Neural cell (in vitro differentiated cells): ENCODE measurements at regions not wholly inside any gene's neighbourhood (a gene's known extent, or its start where the extent isn't known, plus 50 kb on each side); places are given as distances from the start of the nearest gene placed in this dataset.

ENCODE experiments used
- H2AFZ ChIP-seq: fragments of 200-600, 300-800 bp; sonication (generic), shearing (Covaris generic); 2 replicates; pipeline ENCODE4 v1.6.0; 2014; ENCODE audit warnings: low read depth, mild to moderate bottlenecking, antibody characterized with exemption, low read length, moderate library complexity
- H3F3A ChIP-seq: fragments of 200-600 bp; shearing (Covaris generic); 2 replicates; pipeline ENCODE4 v1.6.1; 2016; ENCODE audit warnings: mild to moderate bottlenecking, moderate library complexity, mixed read lengths, antibody characterized with exemption, low read length; ENCODE audit not compliant: insufficient read depth, poor library complexity, severe bottlenecking
- H3K27ac ChIP-seq: fragments of 200-600, 300-800 bp; sonication (generic), shearing (Covaris generic); 2 replicates; pipeline ENCODE4 v1.5.1; 2014; ENCODE audit warnings: mild to moderate bottlenecking, low read length, moderate library complexity
- H3K27me3 ChIP-seq: fragments of 300-800, 200-600 bp; sonication (generic), shearing (Covaris generic); 2 replicates; pipeline ENCODE4 v1.6.0; 2014; ENCODE audit warnings: mild to moderate bottlenecking, low read depth, low read length, moderate library complexity; ENCODE audit not compliant: insufficient read depth
- H3K36me3 ChIP-seq: fragments of 300-800, 200-600 bp; sonication (generic), shearing (Covaris generic); 2 replicates; pipeline ENCODE4 v1.5.1; 2014; ENCODE audit warnings: mild to moderate bottlenecking, antibody characterized with exemption, low read length, moderate library complexity; ENCODE audit not compliant: insufficient read depth
- H3K4me2 ChIP-seq: fragments of 300-800, 200-600 bp; sonication (generic), shearing (Covaris generic); 2 replicates; pipeline ENCODE4 v1.6.0; 2014; ENCODE audit warnings: mild to moderate bottlenecking, low read length
- H3K4me3 ChIP-seq: fragments of 300-800, 200-600 bp; sonication (generic), shearing (Covaris generic); 2 replicates; pipeline ENCODE4 v1.5.1; 2014; ENCODE audit warnings: mild to moderate bottlenecking, low read length, moderate library complexity
- H3K79me2 ChIP-seq: fragments of 200-600 bp; shearing (Covaris generic); replicated peaks from 2 replicates; pipeline ENCODE4 v1.6.0; 2014; ENCODE audit warnings: mild to moderate bottlenecking, low read length, moderate library complexity; ENCODE audit not compliant: insufficient read depth
- H3K9ac ChIP-seq: fragments of 300-800, 200-600 bp; sonication (generic), shearing (Covaris generic); 2 replicates; pipeline ENCODE4 v1.6.1; 2016; ENCODE audit warnings: mild to moderate bottlenecking, low read length, mixed read lengths
- H3K9me2 ChIP-seq: fragments of 200-600 bp; shearing (Covaris generic); 2 replicates; pipeline ENCODE4 v1.6.1; 2016; ENCODE audit warnings: mild to moderate bottlenecking, low read length, mixed read lengths; ENCODE audit not compliant: insufficient read depth
- H3K9me3 ChIP-seq: fragments of 200-600, 300-800 bp; sonication (generic), shearing (Covaris generic); 2 replicates; pipeline ENCODE4 v1.6.1; 2016; ENCODE audit warnings: mild to moderate bottlenecking, mixed run types, low read length, moderate library complexity, mixed read lengths
- H4K20me1 ChIP-seq: fragments of 200-600 bp; shearing (Covaris generic); 2 replicates; pipeline ENCODE4 v1.6.1; 2016; ENCODE audit warnings: mild to moderate bottlenecking, mixed run types; ENCODE audit not compliant: insufficient read depth
- CTCF ChIP-seq: fragments of 450-650 bp; IDR thresholded peaks from 2 replicates; pipeline ENCODE4 v1.5.1; 2014; ENCODE audit warnings: antibody characterized with exemption, mild to moderate bottlenecking, moderate library complexity; ENCODE audit not compliant: poor library complexity, severe bottlenecking
- EP300 ChIP-seq: fragments of 450-650 bp; conservative IDR thresholded peaks from 2 replicates; pipeline ENCODE4 v1.6.1; 2014; ENCODE audit warnings: antibody characterized with exemption, mild to moderate bottlenecking, moderate library complexity; ENCODE audit not compliant: poor library complexity, severe bottlenecking
- EZH2 ChIP-seq: fragments of 200-600, 300-800 bp; shearing (Covaris generic), sonication (generic); IDR thresholded peaks from 2 replicates; pipeline ENCODE4 v1.6.1; 2014; ENCODE audit warnings: antibody characterized with exemption, low read length, borderline replicate concordance, mild to moderate bottlenecking; ENCODE audit not compliant: insufficient read depth, poor library complexity, severe bottlenecking
- MXI1 ChIP-seq: fragments of 450-650 bp; conservative IDR thresholded peaks from 2 replicates; pipeline ENCODE4 v1.6.1; 2014; ENCODE audit warnings: antibody characterized with exemption, mild to moderate bottlenecking; ENCODE audit not compliant: poor library complexity, severe bottlenecking
- POLR2AphosphoS5 ChIP-seq: IDR thresholded peaks from 2 replicates; pipeline ENCODE4 v1.6.1; 2012
- RAD21 ChIP-seq: fragments of 450-650 bp; conservative IDR thresholded peaks from 2 replicates; pipeline ENCODE4 v1.6.1; 2014; ENCODE audit warnings: antibody characterized with exemption, mild to moderate bottlenecking, moderate library complexity
- REST ChIP-seq: IDR thresholded peaks from 2 replicates; pipeline ENCODE4 v1.6.1; 2012; ENCODE audit warnings: borderline replicate concordance
- SMC3 ChIP-seq: fragments of 450-650 bp; conservative IDR thresholded peaks from 2 replicates; pipeline ENCODE4 v1.6.1; 2014; ENCODE audit warnings: antibody characterized with exemption, mild to moderate bottlenecking, moderate library complexity; ENCODE audit not compliant: poor library complexity
- TAF1 ChIP-seq: IDR thresholded peaks from 2 replicates; pipeline ENCODE4 v1.6.1; 2012; ENCODE audit warnings: low read depth

DNA sequence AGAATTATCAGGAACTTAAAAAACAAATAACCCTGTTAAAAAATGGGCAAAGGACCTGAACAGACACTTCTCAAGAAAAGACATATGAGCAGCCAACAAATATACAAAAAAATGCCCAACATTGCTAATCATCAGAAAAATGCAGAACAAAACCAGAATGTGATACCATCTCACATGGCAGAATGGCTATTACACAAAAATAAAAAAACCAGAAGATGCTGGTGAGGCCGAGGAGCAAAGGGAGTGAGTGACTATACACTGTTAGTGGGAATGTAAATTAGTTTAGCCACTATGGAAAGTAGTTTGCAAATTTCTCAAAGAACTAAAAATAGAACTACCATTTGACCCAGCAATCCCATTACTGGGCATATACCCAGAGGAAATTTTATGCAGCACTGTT is 95.8 kb upstream of the DSEL start:
- Histone ChIP-seq H3K4me2 (no peak overlapping the region), H3K9me3 (no peaks in the 10 kb centered on the region), H3K36me3 (no peaks in the 10 kb centered on the region), H3F3A (no peaks in the 10 kb centered on the region), H4K20me1 (no peaks in the 10 kb centered on the region), H3K9ac (no peak overlapping the region), H3K27ac (no peak overlapping the region), H2AFZ (no peak overlapping the region), H3K27me3 (no peaks in the 10 kb centered on the region), H3K9me2 (no peaks in the 10 kb centered on the region), H3K79me2 (no peaks in the 10 kb centered on the region), H3K4me3 (no peak overlapping the region)
- no peak for TF ChIP-seq CTCF
- TF ChIP-seq POLR2AphosphoS5: no peak
- TF ChIP-seq TAF1: no peak
- no peak for TF ChIP-seq REST
- no peak for TF ChIP-seq EZH2
- no peak for TF ChIP-seq EP300
- TF ChIP-seq MXI1: no peak
- no peak for TF ChIP-seq SMC3
- no peak for TF ChIP-seq RAD21

- no peaks in the 10 kb centered on the region for H3K9me2 ChIP-seq
- no peak overlapping the region for H3K4me3 ChIP-seq
- H4K20me1 ChIP-seq: no peaks in the 10 kb centered on the region
- TF ChIP-seq SMC3 (no peak), EP300 (no peak), EZH2 (no peak)
- no peak overlapping the region for H3K9ac ChIP-seq
- H3K27ac ChIP-seq: no peak overlapping the region
- H3F3A ChIP-seq: no peaks in the 10 kb centered on the region
- no peaks in the 10 kb centered on the region for H3K9me3 ChIP-seq
- H3K27me3 ChIP-seq: no peaks in the 10 kb centered on the region
- H3K79me2 ChIP-seq: no peaks in the 10 kb centered on the region
- no peaks in the 10 kb centered on the region for H3K36me3 ChIP-seq
- no peak overlapping the region for H2AFZ ChIP-seq
- no peak overlapping the region for H3K4me2 ChIP-seq
Observed at GRCh38 chr18:67608615-67609273, 92.2 kb upstream of the DSEL start.
